ENCODE measurements at regions not wholly inside any gene's neighbourhood (a gene's known extent, or its start where the extent isn't known, plus 50 kb on each side); places are given as distances from the start of the nearest gene placed in this dataset.

GRCh38 chr18:25674183-25674582 is 322.2 kb upstream of the ZNF521 start:
- Histone ChIP-seq H4K20me1 (ENCODE audit: low read length) (no peaks in the 10 kb centered on the region), H3K9me3 (ENCODE audit: low read length) (no peaks in the 10 kb centered on the region), H2AFZ (ENCODE audit: low read length) (no peak overlapping the region), H3K36me3 (ENCODE audit: low read depth, low read length) (no peaks in the 10 kb centered on the region), H3K4me2 (ENCODE audit: low read length) (no peak overlapping the region), H3K27ac (ENCODE audit: low read length) (no peak overlapping the region), H3F3A (ENCODE audit: low read length, unreplicated experiment) (no peaks in the 10 kb centered on the region), H3K4me3 (ENCODE audit: low read length) (no peak overlapping the region), H3K4me1 (ENCODE audit: insufficient read depth, low read length) (no peaks in the 10 kb centered on the region), H3K9me2 (replicated peaks; ENCODE audit: low read length) (no peaks in the 10 kb centered on the region), H3K79me2 (ENCODE audit: low read length) (no peaks in the 10 kb centered on the region), H3K27me3 (ENCODE audit: low read length) (peaks cover 19% of the 10 kb centered on the region), H3K9ac (ENCODE audit: low read length) (no peak overlapping the region)
- ATAC-seq, result no peak
- no TSS peak for BruUV-seq (replicated peaks)
- ChIA-PET CTCF (no interaction called here), POLR2A (ENCODE audit: unreplicated experiment) (no interaction called here)
- TF ChIP-seq, protein P1, sequence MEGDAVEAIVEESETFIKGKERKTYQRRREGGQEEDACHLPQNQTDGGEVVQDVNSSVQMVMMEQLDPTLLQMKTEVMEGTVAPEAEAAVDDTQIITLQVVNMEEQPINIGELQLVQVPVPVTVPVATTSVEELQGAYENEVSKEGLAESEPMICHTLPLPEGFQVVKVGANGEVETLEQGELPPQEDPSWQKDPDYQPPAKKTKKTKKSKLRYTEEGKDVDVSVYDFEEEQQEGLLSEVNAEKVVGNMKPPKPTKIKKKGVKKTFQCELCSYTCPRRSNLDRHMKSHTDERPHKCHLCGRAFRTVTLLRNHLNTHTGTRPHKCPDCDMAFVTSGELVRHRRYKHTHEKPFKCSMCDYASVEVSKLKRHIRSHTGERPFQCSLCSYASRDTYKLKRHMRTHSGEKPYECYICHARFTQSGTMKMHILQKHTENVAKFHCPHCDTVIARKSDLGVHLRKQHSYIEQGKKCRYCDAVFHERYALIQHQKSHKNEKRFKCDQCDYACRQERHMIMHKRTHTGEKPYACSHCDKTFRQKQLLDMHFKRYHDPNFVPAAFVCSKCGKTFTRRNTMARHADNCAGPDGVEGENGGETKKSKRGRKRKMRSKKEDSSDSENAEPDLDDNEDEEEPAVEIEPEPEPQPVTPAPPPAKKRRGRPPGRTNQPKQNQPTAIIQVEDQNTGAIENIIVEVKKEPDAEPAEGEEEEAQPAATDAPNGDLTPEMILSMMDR (conservative IDR thresholded peaks at IDR 0.05; ENCODE audit: low read depth, low read length), result no peak
- TF ChIP-seq EZH2 (IDR thresholded peaks at IDR 0.05; ENCODE audit: low read length, unreplicated experiment), result no peak
- no peak for TF ChIP-seq EZH2phosphoT487 (IDR thresholded peaks at IDR 0.05; ENCODE audit: borderline replicate concordance, low read length)
- no peak for DNase-seq
- intact Hi-C loops (cut with micrococcal nuclease), result no loop called here

DNA sequence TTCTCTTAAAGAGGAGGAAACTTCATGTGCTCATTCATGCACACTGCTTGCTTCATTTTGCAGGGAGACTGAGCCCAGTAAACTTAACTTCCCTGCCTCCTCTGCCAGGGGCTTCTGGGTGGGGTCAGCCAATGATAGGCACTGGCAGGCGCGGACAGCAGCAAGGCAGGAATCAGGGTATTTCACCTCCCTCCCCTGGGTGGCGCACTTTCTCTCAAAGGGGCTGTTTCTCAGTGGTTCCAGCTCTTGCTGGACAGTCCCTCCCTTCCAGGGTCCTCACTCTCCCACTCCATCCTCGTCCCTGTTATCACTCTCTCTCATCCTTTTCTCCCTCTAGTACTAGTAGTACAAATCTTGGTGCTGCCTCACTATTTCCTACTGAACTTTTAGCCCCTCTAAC is 320.5 kb upstream of the ZNF521 start:
- POLR2A ChIA-PET (ENCODE audit: unreplicated experiment), result no interaction called here
- ATAC-seq, result no peak
- H3F3A ChIP-seq (ENCODE audit: low read length, unreplicated experiment), result no peaks in the 10 kb centered on the region
- H3K4me2 ChIP-seq (ENCODE audit: low read length), result no peak overlapping the region
- H3K4me1 ChIP-seq (ENCODE audit: insufficient read depth, low read length), result no peaks in the 10 kb centered on the region
- peaks cover 23% of the 10 kb centered on the region for H3K27me3 ChIP-seq (ENCODE audit: low read length)
- intact Hi-C loops (cut with micrococcal nuclease), result no loop called here
- no TSS peak for BruUV-seq (replicated peaks)
- no peak overlapping the region for H3K27ac ChIP-seq (ENCODE audit: low read length)
- no peak for DNase-seq
- CTCF ChIA-PET, result no interaction called here
- no peaks in the 10 kb centered on the region for H3K36me3 ChIP-seq (ENCODE audit: low read depth, low read length)
- no peaks in the 10 kb centered on the region for H3K9me3 ChIP-seq (ENCODE audit: low read length)
- no peaks in the 10 kb centered on the region for H3K9me2 ChIP-seq (replicated peaks; ENCODE audit: low read length)
- TF ChIP-seq, protein P1 (conservative IDR thresholded peaks at IDR 0.05; ENCODE audit: low read depth, low read length), result peak; percentile 30; the same call in 1 of the 2 replicates
- no peak for TF ChIP-seq EZH2phosphoT487 (IDR thresholded peaks at IDR 0.05; ENCODE audit: borderline replicate concordance, low read length)
- no peak overlapping the region for H3K9ac ChIP-seq (ENCODE audit: low read length)
- no peak overlapping the region for H3K4me3 ChIP-seq (ENCODE audit: low read length)
- no peak overlapping the region for H2AFZ ChIP-seq (ENCODE audit: low read length)
- no peaks in the 10 kb centered on the region for H3K79me2 ChIP-seq (ENCODE audit: low read length)
- no peaks in the 10 kb centered on the region for H4K20me1 ChIP-seq (ENCODE audit: low read length)

DNA sequence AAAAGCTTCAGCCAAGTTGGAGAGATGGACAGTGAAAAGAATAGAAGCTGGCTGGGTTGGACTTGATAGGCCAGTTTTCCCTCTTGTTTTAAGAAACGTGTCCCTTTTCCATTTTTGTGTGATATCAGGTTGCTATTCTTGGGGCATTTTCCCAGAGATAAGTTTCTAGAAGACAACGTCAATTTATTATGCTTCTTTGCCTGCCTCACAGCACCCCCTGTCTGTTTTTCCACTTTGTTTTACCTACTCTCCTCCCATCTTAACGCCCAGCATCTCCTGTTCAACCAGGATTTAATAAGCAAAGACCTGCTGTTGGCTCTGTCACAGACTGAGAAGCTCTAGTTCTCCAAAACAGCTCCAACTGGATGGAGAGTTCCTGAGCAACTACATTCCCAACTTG is 317.8 kb upstream of the ZNF521 start:
- Histone ChIP-seq H3K9ac (ENCODE audit: low read length) (no peak overlapping the region), H3K9me2 (replicated peaks; ENCODE audit: low read length) (no peaks in the 10 kb centered on the region), H3K79me2 (ENCODE audit: low read length) (no peaks in the 10 kb centered on the region), H3K4me3 (ENCODE audit: low read length) (no peak overlapping the region), H3K4me1 (ENCODE audit: insufficient read depth, low read length) (no peaks in the 10 kb centered on the region), H3K27me3 (ENCODE audit: low read length) (0 out of 2 replicates have a peak, but pooled peaks cover 4% of the 10 kb centered on the region), H3K4me2 (ENCODE audit: low read length) (no peak overlapping the region), H2AFZ (ENCODE audit: low read length) (no peak overlapping the region), H3K27ac (ENCODE audit: low read length) (no peak overlapping the region), H3K9me3 (ENCODE audit: low read length) (no peaks in the 10 kb centered on the region), H3F3A (ENCODE audit: low read length, unreplicated experiment) (no peaks in the 10 kb centered on the region), H4K20me1 (ENCODE audit: low read length) (no peaks in the 10 kb centered on the region), H3K36me3 (ENCODE audit: low read depth, low read length) (no peaks in the 10 kb centered on the region)
- BruUV-seq (replicated peaks), result no TSS peak
- no peak for ATAC-seq
- intact Hi-C loops (cut with micrococcal nuclease), result no loop called here
- ChIA-PET CTCF (no interaction called here), POLR2A (ENCODE audit: unreplicated experiment) (no interaction called here)
- DNase-seq, result no peak
- TF ChIP-seq EZH2phosphoT487 (IDR thresholded peaks at IDR 0.05; ENCODE audit: borderline replicate concordance, low read length) (no peak), EZH2 (IDR thresholded peaks at IDR 0.05; ENCODE audit: low read length, unreplicated experiment) (no peak)
- TF ChIP-seq, protein P1 (conservative IDR thresholded peaks at IDR 0.05; ENCODE audit: low read depth, low read length), result no peak
